HG02571 (cell line): ENCODE measurements at regions not wholly inside any gene's neighbourhood (a gene's known extent, or its start where the extent isn't known, plus 50 kb on each side); places are given as distances from the start of the nearest gene placed in this dataset.
"Not testable (repeated sequence)": the region's sequence is repeated elsewhere in the genome, so short reads cannot be mapped to it uniquely, and the experiment has no call there.

ENCODE experiments used
- ATAC-seq: cut with Tn5 transposase; IDR thresholded peaks from one replicate; pipeline ENCODE4 v1.9.1; 2021; ENCODE audit warnings: mild to moderate bottlenecking, moderate library complexity; ENCODE audit not compliant: unreplicated experiment

GRCh38 chr2:143935482-143935752, 584.5 kb downstream of the ZEB2 start:
- no peak for ATAC-seq

- ATAC-seq = no peak
Observed at GRCh38 chr2:143934626-143935481, 585.1 kb downstream of the ZEB2 start.

GRCh38 chr2:143933946-143934569, 585.9 kb downstream of the ZEB2 start:
- ATAC-seq = no peak

GRCh38 chr2:143930891-143931290, 589.0 kb downstream of the ZEB2 start:
- no peak for ATAC-seq

- no peak for ATAC-seq
Observed at GRCh38 chr2:143928613-143929012, 591.3 kb downstream of the ZEB2 start.

GRCh38 chr2:143928184-143928583, 591.7 kb downstream of the ZEB2 start:
- ATAC-seq = no peak

GRCh38 chr2:143926736-143927135, 593.2 kb downstream of the ZEB2 start:
- no peak for ATAC-seq

- not testable (repeated sequence) for ATAC-seq
Observed at GRCh38 chr2:143922261-143922830, 597.6 kb downstream of the ZEB2 start.

- ATAC-seq = no peak
Observed at GRCh38 chr2:143918465-143918989, 601.4 kb downstream of the ZEB2 start.

- ATAC-seq = no peak
Observed at GRCh38 chr2:143916781-143917180, 603.1 kb downstream of the ZEB2 start.

- ATAC-seq = no peak
Observed at GRCh38 chr2:143909577-143910353, 610.2 kb downstream of the ZEB2 start.

- ATAC-seq = no peak
Observed at GRCh38 chr2:143908843-143909242, 611.1 kb downstream of the ZEB2 start.

- no peak for ATAC-seq
Observed at GRCh38 chr2:143907801-143908200, 612.1 kb downstream of the ZEB2 start.

- ATAC-seq = no peak
Observed at GRCh38 chr2:143906850-143907249, 613.1 kb downstream of the ZEB2 start.

GRCh38 chr2:143905587-143905986, 614.3 kb downstream of the ZEB2 start:
- no peak for ATAC-seq

GRCh38 chr2:143903172-143903856, 616.6 kb downstream of the ZEB2 start:
- ATAC-seq = no peak

GRCh38 chr2:143901185-143901842, 618.6 kb downstream of the ZEB2 start:
- peak; percentile 63 for ATAC-seq

GRCh38 chr2:143899987-143900386, 619.9 kb downstream of the ZEB2 start:
- no peak for ATAC-seq

- ATAC-seq = no peak
Observed at GRCh38 chr2:143893371-143893770, 626.5 kb downstream of the ZEB2 start.

- no peak for ATAC-seq
Observed at GRCh38 chr2:143891879-143892308, 628.0 kb downstream of the ZEB2 start.
